ENCODE measurements at regions not wholly inside any gene's neighbourhood (a gene's known extent, or its start where the extent isn't known, plus 50 kb on each side); places are given as distances from the start of the nearest gene placed in this dataset.

DNA sequence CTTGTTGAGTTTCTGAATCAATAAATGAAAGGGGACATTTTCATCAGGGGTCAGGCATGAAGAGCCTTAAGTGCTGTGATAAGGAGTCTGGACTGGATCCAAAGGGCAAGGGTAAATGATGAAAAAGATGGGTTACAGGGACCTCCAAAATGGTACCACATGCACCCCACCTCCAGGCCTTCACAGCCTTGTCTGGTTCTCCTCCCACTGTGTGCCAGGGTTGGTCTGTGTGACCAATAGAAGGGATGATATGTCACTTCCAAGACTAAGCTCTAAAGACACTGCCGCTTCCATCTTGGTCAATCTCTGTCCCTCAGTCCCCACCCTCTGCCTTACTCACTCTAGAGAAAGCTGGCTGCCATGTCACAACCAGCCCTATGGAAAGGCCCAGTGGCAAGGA lies 140.6 kb downstream of the ZNF281 start:
- no peak overlapping the region for H3K27ac ChIP-seq
- H3K36me3 ChIP-seq: no peaks in the 10 kb centered on the region
- H3K27me3 ChIP-seq (ENCODE audit: insufficient read depth, low read depth, severe bottlenecking): no peaks in the 10 kb centered on the region
- no peak overlapping the region for H3K4me3 ChIP-seq (ENCODE audit: low read depth, low read length)
- TF ChIP-seq CTCF (IDR thresholded peaks at IDR 0.05; ENCODE audit: low read depth, low read length): no peak
- DNase-seq: no peak
- H3K9me3 ChIP-seq (ENCODE audit: severe bottlenecking): peaks cover 3% of the 10 kb centered on the region

DNA sequence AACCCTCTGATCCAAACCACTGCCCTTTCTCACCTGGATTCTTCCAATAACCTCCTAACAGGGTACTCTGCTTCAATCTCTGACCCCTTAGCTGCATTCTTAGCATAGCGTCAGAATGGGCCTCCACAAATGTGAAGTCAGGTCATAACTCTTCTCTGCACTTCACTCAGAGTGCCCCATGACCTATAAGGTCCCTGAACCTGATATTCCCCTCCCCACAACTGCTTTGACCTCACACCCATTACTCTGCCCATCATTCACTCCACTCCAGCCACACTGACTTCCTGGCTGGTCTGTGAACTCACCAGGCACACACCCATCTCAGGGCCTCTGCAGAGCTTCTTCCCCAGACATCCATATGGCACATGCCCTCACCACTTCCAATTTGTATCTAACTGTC lies 141.9 kb downstream of the ZNF281 start:
- DNase-seq: no peak
- peaks cover 3% of the 10 kb centered on the region for H3K9me3 ChIP-seq (ENCODE audit: severe bottlenecking)
- H3K36me3 ChIP-seq: no peaks in the 10 kb centered on the region
- H3K4me3 ChIP-seq (ENCODE audit: low read depth, low read length): no peak overlapping the region
- no peak overlapping the region for H3K27ac ChIP-seq
- TF ChIP-seq CTCF (IDR thresholded peaks at IDR 0.05; ENCODE audit: low read depth, low read length): no peak
- H3K27me3 ChIP-seq (ENCODE audit: insufficient read depth, low read depth, severe bottlenecking): no peaks in the 10 kb centered on the region

DNA sequence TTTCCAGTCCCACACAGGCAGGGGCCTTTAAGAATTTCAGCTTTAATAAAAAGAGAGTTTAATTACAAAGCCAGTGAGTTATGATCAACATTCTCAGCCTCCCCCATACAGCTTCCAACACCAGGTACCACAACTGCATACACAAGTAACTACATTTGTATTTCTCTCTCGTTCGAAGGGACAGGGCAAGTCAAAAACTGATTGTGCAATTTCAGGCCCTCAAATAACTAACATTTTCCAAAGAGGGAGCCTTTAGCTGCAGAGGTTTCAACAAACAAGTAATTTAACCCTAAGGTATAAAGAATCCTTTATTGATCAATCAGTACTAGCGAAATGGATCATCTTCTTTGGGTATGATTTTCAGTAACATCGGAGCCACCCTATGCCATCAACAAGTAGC lies 142.4 kb downstream of the ZNF281 start:
- Histone ChIP-seq H3K9me3 (ENCODE audit: severe bottlenecking) (peaks cover 3% of the 10 kb centered on the region), H3K27ac (no peak overlapping the region), H3K4me3 (ENCODE audit: low read depth, low read length) (no peak overlapping the region), H3K36me3 (no peaks in the 10 kb centered on the region), H3K27me3 (ENCODE audit: insufficient read depth, low read depth, severe bottlenecking) (no peaks in the 10 kb centered on the region)
- TF ChIP-seq CTCF (IDR thresholded peaks at IDR 0.05; ENCODE audit: low read depth, low read length): no peak
- DNase-seq: no peak

GRCh38 chr1:200266871-200267270 lies 143.0 kb downstream of the ZNF281 start:
- Histone ChIP-seq H3K36me3 (no peaks in the 10 kb centered on the region), H3K27ac (no peak overlapping the region), H3K9me3 (ENCODE audit: severe bottlenecking) (peaks cover 3% of the 10 kb centered on the region), H3K4me3 (ENCODE audit: low read depth, low read length) (no peak overlapping the region), H3K27me3 (ENCODE audit: insufficient read depth, low read depth, severe bottlenecking) (no peaks in the 10 kb centered on the region)
- no peak for DNase-seq
- TF ChIP-seq CTCF (IDR thresholded peaks at IDR 0.05; ENCODE audit: low read depth, low read length): no peak

DNA sequence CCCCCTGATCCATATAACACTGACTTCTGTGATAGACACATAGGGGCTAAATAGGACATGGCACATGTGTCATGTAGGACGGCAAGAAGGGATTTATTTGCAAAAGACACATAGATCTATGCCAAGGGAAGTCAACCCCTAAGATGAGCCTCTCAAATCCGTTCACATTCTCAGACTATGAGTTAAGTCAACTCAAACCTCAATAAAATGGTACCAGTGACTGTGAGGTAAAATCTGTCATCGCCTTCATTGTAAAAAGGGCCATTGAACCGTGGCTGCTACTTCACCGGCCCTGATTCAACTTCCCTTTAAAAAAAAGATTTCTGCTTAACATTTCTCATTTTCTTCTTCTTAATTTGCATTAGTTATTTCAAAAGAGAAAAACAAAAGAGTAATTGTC lies 144.0 kb downstream of the ZNF281 start:
- peaks cover 3% of the 10 kb centered on the region for H3K9me3 ChIP-seq (ENCODE audit: severe bottlenecking)
- no peak overlapping the region for H3K4me3 ChIP-seq (ENCODE audit: low read depth, low read length)
- no peaks in the 10 kb centered on the region for H3K27me3 ChIP-seq (ENCODE audit: insufficient read depth, low read depth, severe bottlenecking)
- no peak overlapping the region for H3K27ac ChIP-seq
- no peaks in the 10 kb centered on the region for H3K36me3 ChIP-seq
- no peak for TF ChIP-seq CTCF (IDR thresholded peaks at IDR 0.05; ENCODE audit: low read depth, low read length)
- no peak for DNase-seq

- H3K4me3 ChIP-seq (ENCODE audit: low read depth, low read length): no peak overlapping the region
- H3K36me3 ChIP-seq: no peaks in the 10 kb centered on the region
- H3K27me3 ChIP-seq (ENCODE audit: insufficient read depth, low read depth, severe bottlenecking): no peaks in the 10 kb centered on the region
- DNase-seq: no peak
- H3K9me3 ChIP-seq (ENCODE audit: severe bottlenecking): peaks cover 3% of the 10 kb centered on the region
- TF ChIP-seq CTCF (IDR thresholded peaks at IDR 0.05; ENCODE audit: low read depth, low read length): no peak
- no peak overlapping the region for H3K27ac ChIP-seq
Measured at GRCh38 chr1:200265104-200265503, 144.7 kb downstream of the ZNF281 start.
